Spleen (tissue), 7 donors: ENCODE measurements at regions not wholly inside any gene's neighbourhood (a gene's known extent, or its start where the extent isn't known, plus 50 kb on each side); places are given as distances from the start of the nearest gene placed in this dataset.
"Not testable (repeated sequence)": the region's sequence is repeated elsewhere in the genome, so short reads cannot be mapped to it uniquely, and the experiment has no call there.

Experiments used
- POLR2A ChIP-seq, 3 donors: fragments of 450-650 bp; IDR thresholded peaks; one replicate each; pipeline ENCODE4 v1.5.1; 2017; ENCODE audit warnings: antibody characterized with exemption in 3 of 3, mild to moderate bottlenecking in 1 of 3
- TF ChIP-seq, protein P1 (sequence below), 11 experiments: fragments of 200-600 bp in 7 of 11; fragments of 450-650 bp in 4 of 11; sonication (generic) in 4 of 11; IDR thresholded peaks in 8 of 11; conservative IDR thresholded peaks in 3 of 11; 1 replicate in 7 of 11; 2 replicates in 4 of 11; pipeline versions ENCODE4 v1.4.0 to v1.8.0; 2016 to 2021; ENCODE audit warnings: antibody characterized with exemption in 11 of 11, inconsistent platforms in 4 of 11, mild to moderate bottlenecking in 1 of 11
- donor health status: DM: no; HTN: no; CAD: no; lungs with moderate emphysema.
- donor health status: DM: no; HTN: no; CAD: no.
- donor health status: DM: no; HTN: no; CAD: no.

DNA sequence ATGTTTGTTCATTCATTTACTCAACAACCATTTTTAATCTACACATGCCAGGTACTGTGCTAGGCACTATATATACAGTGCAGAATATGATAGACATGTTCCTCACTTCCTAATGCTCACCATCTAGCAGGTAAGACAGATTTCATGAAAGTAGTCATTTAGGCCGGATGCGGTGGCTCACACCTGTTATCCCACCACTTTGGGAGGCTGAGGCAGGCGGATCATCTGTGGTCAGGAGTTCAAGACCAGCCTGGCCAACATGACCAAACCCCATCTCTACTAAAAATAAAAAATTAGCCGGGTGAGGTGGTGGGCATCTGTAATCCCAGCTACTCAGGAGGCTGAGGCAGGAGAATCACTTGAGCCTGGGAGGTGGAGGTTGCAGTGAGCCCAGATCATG lies 71.9 kb upstream of the GJB6 start:
- TF ChIP-seq POLR2A (IDR thresholded peaks at IDR 0.05) = not testable (repeated sequence)
- TF ChIP-seq, protein P1, sequence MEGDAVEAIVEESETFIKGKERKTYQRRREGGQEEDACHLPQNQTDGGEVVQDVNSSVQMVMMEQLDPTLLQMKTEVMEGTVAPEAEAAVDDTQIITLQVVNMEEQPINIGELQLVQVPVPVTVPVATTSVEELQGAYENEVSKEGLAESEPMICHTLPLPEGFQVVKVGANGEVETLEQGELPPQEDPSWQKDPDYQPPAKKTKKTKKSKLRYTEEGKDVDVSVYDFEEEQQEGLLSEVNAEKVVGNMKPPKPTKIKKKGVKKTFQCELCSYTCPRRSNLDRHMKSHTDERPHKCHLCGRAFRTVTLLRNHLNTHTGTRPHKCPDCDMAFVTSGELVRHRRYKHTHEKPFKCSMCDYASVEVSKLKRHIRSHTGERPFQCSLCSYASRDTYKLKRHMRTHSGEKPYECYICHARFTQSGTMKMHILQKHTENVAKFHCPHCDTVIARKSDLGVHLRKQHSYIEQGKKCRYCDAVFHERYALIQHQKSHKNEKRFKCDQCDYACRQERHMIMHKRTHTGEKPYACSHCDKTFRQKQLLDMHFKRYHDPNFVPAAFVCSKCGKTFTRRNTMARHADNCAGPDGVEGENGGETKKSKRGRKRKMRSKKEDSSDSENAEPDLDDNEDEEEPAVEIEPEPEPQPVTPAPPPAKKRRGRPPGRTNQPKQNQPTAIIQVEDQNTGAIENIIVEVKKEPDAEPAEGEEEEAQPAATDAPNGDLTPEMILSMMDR (IDR thresholded peaks at IDR 0.05 in 8 of 11, conservative IDR thresholded peaks at IDR 0.05 in 3 of 11) = not testable (repeated sequence)
